Esophagus muscularis mucosa (tissue), 4 donors: ENCODE measurements at regions not wholly inside any gene's neighbourhood (a gene's known extent, or its start where the extent isn't known, plus 50 kb on each side); places are given as distances from the start of the nearest gene placed in this dataset.

Experiments used
- DNase-seq: peaks from one replicate; pipeline ENCODE4 v3.0.0-alpha.2; 2017; ENCODE audit errors: extremely low spot score
- H3K27ac ChIP-seq, 4 donors: fragments of 200-600 bp; sonication (generic); replicated peaks in 1 of 4; 1 replicate in 3 of 4; 2 replicates in 1 of 4; pipeline ENCODE4 v1.5.1; 2016 to 2019; ENCODE audit warnings: mild to moderate bottlenecking in 1 of 4
- H3K27me3 ChIP-seq, 4 donors: fragments of 200-600 bp; sonication (generic); one replicate each; pipeline versions ENCODE4 v1.5.1 to v1.6.0; 2016 to 2019
- H3K36me3 ChIP-seq, 4 donors: fragments of 200-600 bp; sonication (generic); one replicate each; pipeline ENCODE4 v1.5.1; 2016 to 2019
- H3K4me1 ChIP-seq, 4 donors: fragments of 200-600 bp; sonication (generic); one replicate each; pipeline ENCODE4 v1.5.1; 2016 to 2019
- H3K4me3 ChIP-seq, 4 donors: fragments of 200-600 bp; sonication (generic); 1 replicate in 2 of 4; 2 replicates in 2 of 4; pipeline ENCODE4 v1.5.1; 2016 to 2019; ENCODE audit warnings: mild to moderate bottlenecking in 4 of 4, moderate library complexity in 1 of 4
- H3K9me3 ChIP-seq, 4 donors: fragments of 200-600 bp; sonication (generic); 1 replicate in 3 of 4; 2 replicates in 1 of 4; pipeline ENCODE4 v1.5.1; 2016 to 2019
- EP300 ChIP-seq: sonication (generic); formaldehyde crosslinking; IDR thresholded peaks from one replicate; pipeline ENCODE4 v1.6.1; 2017; ENCODE audit warnings: antibody characterized with exemption
- POLR2A ChIP-seq: fragments of 450-650 bp; IDR thresholded peaks from one replicate; pipeline ENCODE4 v1.6.1; 2017; ENCODE audit warnings: antibody characterized with exemption, moderate library complexity, mild to moderate bottlenecking, low read depth
- POLR2AphosphoS5 ChIP-seq, 2 donors: sonication (generic); formaldehyde crosslinking; IDR thresholded peaks; one replicate each; pipeline ENCODE4 v1.6.1; 2017; ENCODE audit warnings: antibody characterized with exemption in 2 of 2
- WGBS: methylation state at CpG from one replicate; pipeline ENCODE4 v1.1.5; 2018; 5-methylcytosine and 5-hydroxymethylcytosine counted together
- intact Hi-C: fragments of 100-400 bp; cut with DNase I; formaldehyde crosslinking; loops from one replicate; pipeline ENCODE4 v1.15.1; 2023
- TF ChIP-seq, protein P1 (sequence below), 3 experiments: fragments of 200-600 bp in 2 of 3; fragments of 450-650 bp in 1 of 3; sonication (generic) in 2 of 3; IDR thresholded peaks; one replicate each; pipeline ENCODE4 v1.5.1; 2017 to 2019; ENCODE audit warnings: antibody characterized with exemption in 3 of 3, mild to moderate bottlenecking in 2 of 3, moderate library complexity in 1 of 3

DNA sequence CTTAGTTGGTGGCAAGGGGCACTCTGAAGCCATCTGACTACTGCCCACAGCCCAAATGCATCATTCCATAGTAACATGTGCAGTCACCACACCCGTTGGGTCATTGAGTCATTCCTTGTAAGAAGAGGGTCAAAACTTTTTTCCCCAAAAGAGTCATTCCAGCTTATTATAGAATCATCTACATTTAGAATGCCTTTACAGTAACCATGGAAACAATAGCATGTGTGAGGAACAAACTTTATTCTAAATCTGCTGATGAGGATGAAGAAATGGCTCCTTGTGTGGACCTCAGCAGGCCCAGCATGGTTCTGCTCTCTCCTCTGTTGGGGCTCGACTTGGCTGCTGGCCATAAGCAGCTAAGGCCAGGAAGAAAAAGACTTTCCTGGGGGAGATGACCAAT lies 111.2 kb upstream of the PTPRT start:
- 59% methylated on average over 2 of the region's 2 CpGs for WGBS
- intact Hi-C loops: no loop called here

DNA sequence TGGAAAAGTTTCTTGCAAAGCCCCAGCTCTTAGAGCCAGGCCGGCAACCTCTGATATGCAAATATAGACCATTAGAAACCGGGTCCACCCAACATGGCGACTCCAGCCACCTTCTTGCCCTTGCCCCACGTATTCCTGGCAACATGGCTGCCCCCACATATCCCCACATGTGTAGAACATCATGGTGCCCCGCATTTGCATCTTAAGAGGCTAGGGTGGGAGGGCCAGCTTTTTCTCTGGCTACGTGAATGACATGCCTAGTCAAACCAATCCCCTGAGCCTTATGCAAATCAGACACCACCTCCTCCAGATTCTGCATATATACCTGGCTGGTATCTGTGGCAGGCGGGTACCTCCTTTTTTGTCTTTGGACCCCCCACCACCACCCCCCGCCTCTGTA lies 106.1 kb upstream of the PTPRT start:
- no peak for DNase-seq
- no peaks in the 10 kb centered on the region for H3K4me1 ChIP-seq
- H3K27ac ChIP-seq: no peak overlapping the region
- H3K36me3 ChIP-seq: no peaks in the 10 kb centered on the region
- peaks cover 0 to 19% (median 7%) of the 10 kb centered on the region in 4 donors for H3K9me3 ChIP-seq
- TF ChIP-seq, protein P1, sequence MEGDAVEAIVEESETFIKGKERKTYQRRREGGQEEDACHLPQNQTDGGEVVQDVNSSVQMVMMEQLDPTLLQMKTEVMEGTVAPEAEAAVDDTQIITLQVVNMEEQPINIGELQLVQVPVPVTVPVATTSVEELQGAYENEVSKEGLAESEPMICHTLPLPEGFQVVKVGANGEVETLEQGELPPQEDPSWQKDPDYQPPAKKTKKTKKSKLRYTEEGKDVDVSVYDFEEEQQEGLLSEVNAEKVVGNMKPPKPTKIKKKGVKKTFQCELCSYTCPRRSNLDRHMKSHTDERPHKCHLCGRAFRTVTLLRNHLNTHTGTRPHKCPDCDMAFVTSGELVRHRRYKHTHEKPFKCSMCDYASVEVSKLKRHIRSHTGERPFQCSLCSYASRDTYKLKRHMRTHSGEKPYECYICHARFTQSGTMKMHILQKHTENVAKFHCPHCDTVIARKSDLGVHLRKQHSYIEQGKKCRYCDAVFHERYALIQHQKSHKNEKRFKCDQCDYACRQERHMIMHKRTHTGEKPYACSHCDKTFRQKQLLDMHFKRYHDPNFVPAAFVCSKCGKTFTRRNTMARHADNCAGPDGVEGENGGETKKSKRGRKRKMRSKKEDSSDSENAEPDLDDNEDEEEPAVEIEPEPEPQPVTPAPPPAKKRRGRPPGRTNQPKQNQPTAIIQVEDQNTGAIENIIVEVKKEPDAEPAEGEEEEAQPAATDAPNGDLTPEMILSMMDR (IDR thresholded peaks at IDR 0.05): no peak
- TF ChIP-seq EP300 (no peak), POLR2A (no peak), POLR2AphosphoS5 (IDR thresholded peaks at IDR 0.05) (no peak)
- H3K4me3 ChIP-seq: no peak overlapping the region
- WGBS: 80% methylated on average over 8 of the region's 8 CpGs
- H3K27me3 ChIP-seq: no peaks in the 10 kb centered on the region
- intact Hi-C loops: no loop called here

More for the DNA sequence above, 111.2 kb upstream of the PTPRT start:
- no peaks in the 10 kb centered on the region for H3K4me1 ChIP-seq
- TF ChIP-seq, protein P1 (IDR thresholded peaks at IDR 0.05): no peak
- no peak for TF ChIP-seq POLR2A
- no peak for TF ChIP-seq EP300
- TF ChIP-seq POLR2AphosphoS5 (IDR thresholded peaks at IDR 0.05): no peak
- no peak overlapping the region for H3K27ac ChIP-seq
- H3K27me3 ChIP-seq: no peaks in the 10 kb centered on the region
- no peak for DNase-seq
- H3K4me3 ChIP-seq: no peak overlapping the region
- no peaks in the 10 kb centered on the region for H3K36me3 ChIP-seq
- H3K9me3 ChIP-seq: peaks cover 0 to 16% (median 3%) of the 10 kb centered on the region in 4 donors

DNA sequence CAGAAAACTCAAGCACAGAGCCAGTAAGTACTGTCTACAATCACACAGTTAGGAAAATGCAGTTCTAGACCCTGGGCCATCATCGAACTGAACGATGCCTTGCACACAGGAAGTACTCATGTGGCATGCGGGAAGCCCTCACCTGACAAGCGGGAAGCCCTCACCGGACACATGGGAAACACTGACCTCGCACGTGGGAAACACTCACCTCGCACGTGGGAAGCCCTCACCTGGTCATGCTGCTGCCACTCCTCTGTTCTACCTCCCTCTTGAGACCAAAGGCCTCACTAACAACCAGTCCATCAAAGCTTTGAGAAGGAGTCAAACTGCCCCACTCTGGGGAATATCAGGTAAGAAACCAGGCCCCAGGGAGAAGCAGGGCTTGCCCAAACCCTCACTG lies 105.6 kb upstream of the PTPRT start:
- TF ChIP-seq EP300 (no peak), POLR2AphosphoS5 (IDR thresholded peaks at IDR 0.05) (no peak), POLR2A (no peak)
- TF ChIP-seq, protein P1 (IDR thresholded peaks at IDR 0.05): no peak
- Histone ChIP-seq H3K36me3 (no peaks in the 10 kb centered on the region), H3K27me3 (no peaks in the 10 kb centered on the region), H3K27ac (no peak overlapping the region), H3K4me3 (no peak overlapping the region), H3K9me3 (peaks cover 0 to 19% (median 7%) of the 10 kb centered on the region in 4 donors), H3K4me1 (no peaks in the 10 kb centered on the region)
- WGBS: 100% methylated on average over 5 of the region's 9 CpGs
- intact Hi-C loops: no loop called here
- no peak for DNase-seq

DNA sequence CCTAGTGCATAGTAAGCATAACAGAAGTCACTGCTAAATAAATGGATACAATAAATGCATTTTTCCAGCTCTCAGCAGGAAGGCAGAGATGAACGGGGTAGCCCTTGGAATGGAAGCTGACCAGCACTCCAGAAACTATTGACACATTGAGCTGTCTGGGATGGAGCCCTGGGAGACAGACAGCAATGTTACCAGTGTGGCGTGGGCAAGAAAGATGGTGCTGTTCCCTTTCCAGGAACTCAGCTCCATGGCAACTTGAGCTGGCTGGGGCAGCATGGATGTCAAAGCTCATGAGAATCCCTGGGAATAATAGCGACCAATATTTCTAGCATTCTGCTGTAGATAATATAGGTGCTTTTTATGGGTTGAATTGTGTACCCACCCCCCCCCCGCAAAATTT lies 104.3 kb upstream of the PTPRT start:
- 74% methylated on average over 4 of the region's 4 CpGs for WGBS
- intact Hi-C loops: no loop called here

More for the DNA sequence above, 104.3 kb upstream of the PTPRT start:
- H3K27ac ChIP-seq: no peak overlapping the region
- peaks cover 0 to 19% (median 7%) of the 10 kb centered on the region in 4 donors for H3K9me3 ChIP-seq
- no peaks in the 10 kb centered on the region for H3K4me1 ChIP-seq
- no peak overlapping the region for H3K4me3 ChIP-seq
- no peaks in the 10 kb centered on the region for H3K36me3 ChIP-seq
- no peaks in the 10 kb centered on the region for H3K27me3 ChIP-seq
- TF ChIP-seq, protein P1 (IDR thresholded peaks at IDR 0.05): no peak
- no peak for TF ChIP-seq POLR2A
- no peak for TF ChIP-seq EP300
- TF ChIP-seq POLR2AphosphoS5 (IDR thresholded peaks at IDR 0.05): no peak
- DNase-seq: no peak
